Neural progenitor cell (in vitro differentiated cells): ENCODE measurements at regions not wholly inside any gene's neighbourhood (a gene's known extent, or its start where the extent isn't known, plus 50 kb on each side); places are given as distances from the start of the nearest gene placed in this dataset.

Experiments used
- CTCF ChIP-seq: fragments of 200-600 bp; sonication (generic); IDR thresholded peaks from 2 replicates; pipeline ENCODE4 v1.5.1; 2017; ENCODE audit warnings: antibody characterized with exemption, mild to moderate bottlenecking
- EZH2 ChIP-seq: fragments of 200-600 bp; sonication (generic); IDR thresholded peaks from 2 replicates; pipeline ENCODE4 v1.6.1; 2017; ENCODE audit warnings: antibody characterized with exemption, mild to moderate bottlenecking, moderate library complexity
- EZH2phosphoT487 ChIP-seq: fragments of 200-600 bp; sonication (generic); IDR thresholded peaks from 2 replicates; pipeline ENCODE4 v1.6.1; 2017; ENCODE audit warnings: antibody characterized with exemption

DNA sequence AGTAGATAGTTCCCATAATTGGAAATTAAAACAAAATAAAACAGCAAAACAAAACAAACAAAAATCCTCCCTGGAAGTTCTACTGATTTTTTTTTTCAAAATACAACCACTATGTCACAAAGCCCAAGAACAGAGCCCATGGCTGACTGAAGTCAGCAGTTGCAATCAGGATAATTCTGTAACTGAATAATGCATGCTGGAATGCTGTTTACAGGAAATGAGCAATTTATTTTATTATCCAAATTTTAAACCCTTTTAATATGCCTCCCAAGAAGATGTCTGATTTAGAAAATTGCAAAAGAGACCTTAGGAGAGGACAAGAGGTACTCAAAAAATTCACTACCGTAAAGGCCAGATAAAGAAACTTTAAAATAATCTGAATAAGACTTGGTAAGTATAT, 578.2 kb downstream of the TOX3 start:
- TF ChIP-seq CTCF (no peak), EZH2 (no peak), EZH2phosphoT487 (no peak)
